ENCODE measurements at regions not wholly inside any gene's neighbourhood (a gene's known extent, or its start where the extent isn't known, plus 50 kb on each side); places are given as distances from the start of the nearest gene placed in this dataset.

- DNase-seq (ENCODE audit: low read depth in 3 of 3): no peak
These were observed 521.9 kb downstream of the PTPRC start for GRCh38 chr1:199160521-199161318.

GRCh38 chr1:199161319-199161680 lies 522.5 kb downstream of the PTPRC start:
- no peak for DNase-seq (ENCODE audit: low read depth in 3 of 3)

DNA sequence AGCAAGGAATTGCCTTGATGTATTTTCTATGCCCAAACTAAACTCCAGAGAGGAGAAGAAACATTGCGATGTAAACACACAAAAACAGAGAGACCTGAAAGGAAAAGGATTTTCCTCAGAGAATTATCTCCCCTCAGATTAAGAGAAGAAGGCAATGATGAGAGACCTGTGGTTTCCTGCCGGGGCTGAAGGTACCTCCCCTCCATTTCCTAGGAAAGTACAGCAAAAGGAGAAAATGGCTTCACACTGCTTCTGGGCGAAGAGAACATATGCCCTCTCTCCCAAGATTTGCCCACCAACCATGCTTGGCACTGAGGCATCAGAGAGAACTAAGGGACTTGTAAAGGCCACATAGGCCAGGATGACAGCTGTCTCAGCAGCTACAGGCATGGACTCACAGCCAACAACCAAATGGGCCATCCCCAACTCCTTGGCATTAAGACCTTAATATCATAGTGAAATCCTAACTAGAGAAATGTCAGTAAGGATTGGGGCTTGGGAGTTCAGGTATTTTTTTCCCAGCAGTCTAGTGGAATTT lies 523.0 kb downstream of the PTPRC start:
- DNase-seq (ENCODE audit: low read depth in 3 of 3): no peak

GRCh38 chr1:199163267-199163666 lies 524.4 kb downstream of the PTPRC start:
- DNase-seq (ENCODE audit: low read depth in 3 of 3): no peak

- DNase-seq (ENCODE audit: low read depth in 3 of 3): no peak
These were observed 524.8 kb downstream of the PTPRC start for GRCh38 chr1:199163670-199164069.

- DNase-seq (ENCODE audit: low read depth in 3 of 3): no peak
These were observed 528.6 kb downstream of the PTPRC start for GRCh38 chr1:199167460-199167859.

GRCh38 chr1:199168888-199169585 lies 530.2 kb downstream of the PTPRC start:
- no peak for DNase-seq (ENCODE audit: low read depth in 3 of 3)

- DNase-seq (ENCODE audit: low read depth in 3 of 3): no peak
These were observed 531.9 kb downstream of the PTPRC start for GRCh38 chr1:199170711-199171110.

- no peak for DNase-seq (ENCODE audit: low read depth in 3 of 3)
These were observed 533.6 kb downstream of the PTPRC start for GRCh38 chr1:199172171-199173124.

DNA sequence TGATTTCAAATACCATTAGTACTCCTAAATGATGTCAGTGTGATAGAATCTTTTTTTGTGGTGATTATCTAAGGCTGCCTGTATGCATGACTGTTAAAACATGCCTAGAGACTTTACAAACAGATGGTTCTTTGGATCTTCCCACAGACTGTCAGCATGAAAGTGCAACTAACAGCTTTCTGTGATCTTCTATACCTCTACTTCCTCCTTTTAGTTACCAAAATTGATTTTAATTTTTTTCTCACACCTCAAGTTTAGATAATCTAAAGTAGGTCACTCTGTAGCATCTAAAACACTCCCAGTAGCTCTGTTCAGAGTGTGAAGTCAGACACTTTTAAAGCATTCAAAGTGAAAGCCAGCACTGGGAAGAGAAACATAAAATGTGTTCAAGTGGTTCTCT lies 534.5 kb downstream of the PTPRC start:
- DNase-seq (ENCODE audit: low read depth in 3 of 3): no peak

GRCh38 chr1:199174336-199174735 lies 535.5 kb downstream of the PTPRC start:
- DNase-seq (ENCODE audit: low read depth in 3 of 3): no peak

DNA sequence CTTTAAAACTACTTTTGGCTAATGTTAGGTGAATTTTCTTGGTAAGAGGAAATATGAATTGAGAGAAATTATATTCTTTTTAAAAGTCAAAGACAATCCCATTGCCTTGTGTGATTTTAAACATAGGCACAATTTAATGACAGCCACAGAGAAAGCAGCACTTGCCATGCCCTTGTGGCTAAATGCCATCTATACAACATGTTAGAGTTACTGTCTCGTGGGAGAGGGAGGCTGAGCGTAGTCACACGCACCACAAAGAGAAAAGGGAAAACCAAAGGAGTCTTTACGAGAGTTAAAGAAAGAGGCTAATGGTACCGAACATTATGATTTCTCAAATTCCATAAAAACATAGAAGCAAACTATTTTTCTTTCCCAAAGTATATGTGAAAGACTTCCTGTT lies 537.9 kb downstream of the PTPRC start:
- DNase-seq (ENCODE audit: low read depth in 3 of 3): no peak

- no peak for DNase-seq (ENCODE audit: low read depth in 3 of 3)
These were observed 538.4 kb downstream of the PTPRC start for GRCh38 chr1:199177241-199177640.

- DNase-seq (ENCODE audit: low read depth in 3 of 3): no peak
These were observed 539.8 kb downstream of the PTPRC start for GRCh38 chr1:199178646-199179045.

DNA sequence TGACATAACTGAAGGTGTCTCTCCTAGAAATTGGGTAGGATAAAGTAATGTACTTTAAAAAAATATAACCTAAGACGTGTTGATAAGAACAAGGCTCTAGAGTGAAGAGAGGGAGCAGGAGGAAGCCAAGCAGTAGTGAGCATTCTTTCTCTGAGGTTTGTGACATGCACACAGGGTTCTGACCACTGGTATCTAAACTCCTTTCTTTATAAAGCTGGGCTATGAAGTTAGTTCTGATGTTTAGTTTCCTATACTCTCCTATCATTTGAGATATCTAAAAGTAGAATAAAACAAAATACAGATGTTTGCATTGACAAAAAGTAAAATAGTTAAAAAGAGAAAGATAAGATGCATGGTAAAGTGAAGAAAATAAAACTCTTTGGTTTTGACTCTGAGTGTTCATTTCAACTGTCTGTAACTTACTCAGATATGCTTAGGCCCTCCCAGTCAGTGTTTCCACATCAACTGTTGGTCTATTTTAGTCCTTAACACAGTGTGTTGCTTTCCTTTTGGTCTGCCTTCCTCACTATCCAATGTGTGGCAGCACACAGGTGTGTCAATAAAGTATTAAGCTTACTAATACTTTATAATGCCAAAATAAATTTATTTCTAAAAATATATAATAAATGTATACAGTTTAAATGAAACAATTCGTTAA lies 543.5 kb downstream of the PTPRC start:
- no peak for DNase-seq (ENCODE audit: low read depth in 3 of 3)

DNA sequence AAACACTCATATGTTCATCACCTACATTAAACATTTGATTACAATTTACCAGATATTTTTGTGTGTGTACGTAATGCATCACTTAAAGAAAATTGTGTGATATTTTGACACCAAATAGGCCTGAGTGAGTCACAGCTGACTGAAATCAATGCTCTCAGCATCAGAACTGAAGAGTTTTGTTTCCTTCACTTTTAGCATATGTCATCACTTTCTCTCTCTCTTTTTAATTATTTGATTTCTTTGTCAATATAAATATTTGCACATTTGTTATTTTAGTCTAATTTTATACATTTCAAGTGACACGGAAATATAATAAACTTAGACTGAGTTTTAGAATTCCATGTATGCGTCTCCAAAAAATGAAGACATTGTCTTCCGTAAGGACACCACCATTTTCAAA lies 545.3 kb downstream of the PTPRC start:
- DNase-seq (ENCODE audit: low read depth in 3 of 3): no peak

DNA sequence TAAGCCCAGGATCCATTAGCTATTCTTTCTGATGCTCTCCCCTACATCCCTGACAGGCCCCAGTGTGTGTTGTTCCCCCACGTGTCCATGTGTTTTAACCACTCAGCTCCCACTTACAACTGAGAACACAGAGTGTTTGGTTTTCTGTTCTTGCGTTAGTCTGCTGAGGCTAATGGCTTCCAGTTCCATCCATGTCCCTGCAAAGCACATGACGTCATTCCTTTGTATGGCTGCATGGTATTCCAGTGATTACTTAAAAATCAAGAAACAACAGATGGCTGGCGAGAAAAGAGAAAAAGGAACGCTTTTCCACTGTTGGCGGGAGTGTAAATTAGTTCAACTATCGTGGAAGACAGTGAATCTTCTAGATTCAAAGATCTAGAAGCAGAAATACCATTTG lies 556.0 kb downstream of the PTPRC start:
- no peak for DNase-seq (ENCODE audit: low read depth in 3 of 3)

DNA sequence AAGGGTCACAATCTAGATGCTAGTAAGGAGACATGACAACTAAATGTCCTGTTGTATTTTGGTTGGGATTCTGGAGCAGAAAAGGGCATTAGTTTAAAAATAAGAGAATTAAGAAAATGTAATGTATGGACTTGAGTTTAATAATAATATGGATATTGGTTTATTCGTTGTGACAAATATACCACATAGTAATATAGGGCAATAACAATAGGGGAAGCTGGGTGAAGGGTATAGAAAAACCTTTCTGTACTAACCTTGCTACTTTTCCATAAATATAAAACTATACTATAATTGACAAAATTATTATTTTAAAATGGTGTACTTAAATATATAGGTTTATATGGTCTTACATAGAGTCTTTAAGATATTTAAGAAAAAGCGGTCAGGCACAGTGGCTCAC lies 558.9 kb downstream of the PTPRC start:
- no peak for DNase-seq (ENCODE audit: low read depth in 3 of 3)

DNA sequence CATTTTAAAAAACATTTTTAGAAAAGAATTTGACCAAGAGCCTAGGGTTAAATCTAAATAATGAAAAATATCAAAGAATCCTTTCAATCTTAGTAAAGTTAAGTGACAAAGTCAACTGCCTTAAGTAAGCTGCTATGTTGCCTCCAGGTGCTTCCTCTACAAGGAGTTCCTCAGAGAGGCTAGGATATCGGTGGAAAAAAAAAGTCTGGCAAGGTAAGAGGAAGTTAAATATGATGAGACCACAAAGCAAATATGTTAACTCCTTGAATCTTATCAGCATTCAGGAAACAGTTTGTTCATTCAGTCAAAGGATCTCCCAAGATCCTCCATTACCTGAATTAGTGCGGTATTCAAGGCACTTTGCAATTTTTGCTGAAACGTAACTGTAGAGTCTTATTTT lies 563.5 kb downstream of the PTPRC start:
- no peak for DNase-seq (ENCODE audit: low read depth in 3 of 3)

DNA sequence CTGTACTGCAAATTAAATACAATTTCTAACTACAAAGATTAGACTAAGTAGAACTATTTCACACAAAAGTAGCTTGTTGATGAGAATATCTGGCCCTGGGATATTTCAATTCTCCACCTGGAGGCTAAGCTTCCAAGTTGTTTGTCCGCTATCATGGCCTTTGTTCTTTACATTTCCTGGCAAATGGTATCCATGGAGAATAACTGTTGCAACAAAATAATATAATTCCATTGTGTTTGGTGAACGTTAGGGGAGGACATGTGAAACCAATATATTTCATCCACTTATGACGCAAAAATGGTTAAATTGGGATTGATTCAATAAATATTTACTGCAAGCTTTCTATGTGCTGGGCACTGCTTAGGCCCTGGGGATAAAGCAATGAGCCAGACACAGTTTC lies 565.4 kb downstream of the PTPRC start:
- DNase-seq (ENCODE audit: low read depth in 3 of 3): no peak

- DNase-seq (ENCODE audit: low read depth in 3 of 3): no peak
These were observed 567.1 kb downstream of the PTPRC start for GRCh38 chr1:199205740-199206441.

Data from stimulated activated CD4-positive, alpha-beta T cell treated with anti-CD3 and anti-CD28 coated beads, TNF-alpha, amount 100 ng/mL, for 4 hours (primary cell).